Lower lobe of right lung (tissue), 2 donors: ENCODE measurements at regions not wholly inside any gene's neighbourhood (a gene's known extent, or its start where the extent isn't known, plus 50 kb on each side); places are given as distances from the start of the nearest gene placed in this dataset.
"Not testable (repeated sequence)": the region's sequence is repeated elsewhere in the genome, so short reads cannot be mapped to it uniquely, and the experiment has no call there.

ENCODE experiments used
- ATAC-seq, 2 donors: fragments of 200-7000 bp; cut with Tn5 transposase; one replicate each; pipeline ENCODE4 v1.9.1; 2020 to 2022; ENCODE audit warnings: mild to moderate bottlenecking in 2 of 2, moderate library complexity in 2 of 2
- DNase-seq: peaks from one replicate; pipeline ENCODE4 v3.0.0-alpha.2; 2020
- H3K27ac ChIP-seq: fragments of 200-600 bp; one replicate; pipeline ENCODE4 v1.8.0; 2022
- H3K27me3 ChIP-seq: fragments of 200-600 bp; one replicate; pipeline ENCODE4 v1.8.0; 2022; ENCODE audit warnings: low read depth
- H3K36me3 ChIP-seq: fragments of 200-600 bp; one replicate; pipeline ENCODE4 v1.8.0; 2022; ENCODE audit warnings: mild to moderate bottlenecking
- H3K4me1 ChIP-seq: fragments of 200-600 bp; one replicate; pipeline ENCODE4 v1.8.0; 2022
- H3K4me3 ChIP-seq: fragments of 200-600 bp; one replicate; pipeline ENCODE4 v1.8.0; 2022; ENCODE audit warnings: mild to moderate bottlenecking
- H3K9me3 ChIP-seq: fragments of 200-600 bp; one replicate; pipeline ENCODE4 v1.8.0; 2022
- intact Hi-C: fragments of 100-400 bp; cut with DNase I; formaldehyde crosslinking; loops from one replicate; pipeline ENCODE4 v1.11.0; 2022
- TF ChIP-seq, protein P1 (sequence below): fragments of 200-600 bp; IDR thresholded peaks from one replicate; pipeline ENCODE4 v1.8.0; 2022; ENCODE audit warnings: antibody characterized with exemption, mild to moderate bottlenecking
- donor health status: DM: no; HTN: yes; CAD: no; lungs with severe emphysema.

DNA sequence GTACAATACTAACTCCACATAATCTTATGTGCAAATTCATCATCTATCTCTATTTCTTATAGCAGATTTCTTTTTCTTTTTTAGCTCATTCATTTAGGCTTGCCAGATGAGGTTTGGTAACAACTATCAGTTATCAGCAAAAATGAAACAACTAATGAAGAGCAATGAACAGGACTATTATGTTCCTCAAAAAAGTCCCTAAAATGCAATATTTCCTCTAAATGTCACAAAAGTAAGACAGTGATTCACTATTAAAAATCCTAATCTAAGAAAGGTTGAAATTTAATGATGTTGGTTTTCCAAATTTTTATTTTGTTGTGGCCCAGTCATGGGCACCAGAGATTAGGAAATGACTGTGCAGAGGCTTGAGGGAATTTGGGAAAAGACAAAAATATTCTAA, 135.3 kb downstream of the PPIAL4G start:
- no peak overlapping the region for H3K27ac ChIP-seq
- intact Hi-C loops: no loop called here
- DNase-seq: no peak
- H3K9me3 ChIP-seq: no peaks in the 10 kb centered on the region
- TF ChIP-seq, protein P1, sequence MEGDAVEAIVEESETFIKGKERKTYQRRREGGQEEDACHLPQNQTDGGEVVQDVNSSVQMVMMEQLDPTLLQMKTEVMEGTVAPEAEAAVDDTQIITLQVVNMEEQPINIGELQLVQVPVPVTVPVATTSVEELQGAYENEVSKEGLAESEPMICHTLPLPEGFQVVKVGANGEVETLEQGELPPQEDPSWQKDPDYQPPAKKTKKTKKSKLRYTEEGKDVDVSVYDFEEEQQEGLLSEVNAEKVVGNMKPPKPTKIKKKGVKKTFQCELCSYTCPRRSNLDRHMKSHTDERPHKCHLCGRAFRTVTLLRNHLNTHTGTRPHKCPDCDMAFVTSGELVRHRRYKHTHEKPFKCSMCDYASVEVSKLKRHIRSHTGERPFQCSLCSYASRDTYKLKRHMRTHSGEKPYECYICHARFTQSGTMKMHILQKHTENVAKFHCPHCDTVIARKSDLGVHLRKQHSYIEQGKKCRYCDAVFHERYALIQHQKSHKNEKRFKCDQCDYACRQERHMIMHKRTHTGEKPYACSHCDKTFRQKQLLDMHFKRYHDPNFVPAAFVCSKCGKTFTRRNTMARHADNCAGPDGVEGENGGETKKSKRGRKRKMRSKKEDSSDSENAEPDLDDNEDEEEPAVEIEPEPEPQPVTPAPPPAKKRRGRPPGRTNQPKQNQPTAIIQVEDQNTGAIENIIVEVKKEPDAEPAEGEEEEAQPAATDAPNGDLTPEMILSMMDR: no peak
- no peak for ATAC-seq
- H3K36me3 ChIP-seq: no peaks in the 10 kb centered on the region
- no peaks in the 10 kb centered on the region for H3K4me1 ChIP-seq
- H3K4me3 ChIP-seq: no peak overlapping the region
- peaks cover 38% of the 10 kb centered on the region for H3K27me3 ChIP-seq

DNA sequence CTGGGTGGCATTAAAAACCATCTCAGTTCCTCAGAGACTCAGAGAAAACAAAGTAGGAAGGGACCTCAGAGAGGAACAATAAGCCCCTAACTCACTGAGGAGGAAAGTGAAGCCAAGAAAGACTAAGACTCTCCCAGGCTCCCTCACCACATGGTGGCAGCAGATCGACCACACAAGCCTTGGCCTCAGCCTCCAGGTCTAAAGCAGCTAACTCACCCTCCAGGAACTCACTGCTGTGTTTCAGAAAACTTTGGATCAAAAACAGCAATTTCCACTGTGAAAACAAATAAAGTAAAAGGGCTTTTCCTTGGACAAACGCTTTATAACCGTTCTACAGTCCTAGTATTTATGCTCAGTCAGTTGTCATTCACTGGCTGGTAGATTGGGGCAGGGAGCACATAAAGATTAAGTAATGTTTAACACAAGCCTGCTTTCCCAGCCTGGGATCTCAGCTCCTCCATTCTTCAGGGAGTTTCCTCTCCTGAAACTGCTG, 137.4 kb downstream of the PPIAL4G start:
- H3K27ac ChIP-seq, DNase-seq, H3K9me3 ChIP-seq, H3K4me1 ChIP-seq, H3K36me3 ChIP-seq, H3K4me3 ChIP-seq, intact Hi-C loops, ATAC-seq: not testable (repeated sequence)
- H3K27me3 ChIP-seq: peaks cover 20% of the 10 kb centered on the region
- TF ChIP-seq, protein P1: peak; percentile 50

DNA sequence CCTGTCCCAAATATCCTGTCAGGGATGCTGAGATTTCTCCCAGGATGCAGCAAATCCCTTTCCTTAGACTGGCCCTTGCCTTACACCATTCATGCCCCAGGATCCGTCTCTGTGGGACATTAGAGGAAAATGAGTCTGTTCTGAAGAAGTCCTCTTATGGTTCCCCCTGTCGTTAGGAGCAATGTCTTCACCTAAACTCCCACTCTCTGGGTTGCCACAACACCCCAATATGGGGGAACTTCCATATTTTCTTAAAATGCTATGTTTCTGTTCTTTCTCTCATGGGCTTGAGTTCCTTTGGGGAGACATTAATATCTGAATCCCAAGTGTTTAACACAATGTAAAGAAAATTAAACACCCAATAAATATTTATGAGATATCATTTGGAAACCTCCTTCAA, 138.5 kb downstream of the PPIAL4G start:
- H3K9me3 ChIP-seq, H3K4me3 ChIP-seq, H3K27ac ChIP-seq, intact Hi-C loops, ATAC-seq, H3K36me3 ChIP-seq, DNase-seq, H3K4me1 ChIP-seq: not testable (repeated sequence)
- H3K27me3 ChIP-seq: peaks cover 11% of the 10 kb centered on the region

DNA sequence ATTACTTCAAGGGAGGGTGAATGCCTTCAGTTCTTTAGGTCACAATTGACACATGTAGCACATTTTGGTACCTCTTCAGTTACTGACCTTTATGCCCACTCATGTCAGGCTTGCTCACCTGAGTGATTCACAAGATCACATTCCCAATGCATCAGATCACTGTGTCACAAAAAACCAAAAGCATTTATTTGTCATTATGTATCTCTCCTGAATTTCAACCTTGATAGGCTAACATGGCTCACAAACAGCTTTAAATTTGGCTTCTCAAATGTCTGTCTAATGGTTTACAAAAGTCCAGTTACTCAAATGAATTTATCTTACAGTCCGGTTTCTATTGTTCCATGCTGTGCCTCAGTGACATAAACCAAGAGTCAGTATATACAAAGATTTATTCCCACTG, 141.4 kb downstream of the PPIAL4G start:
- H3K27me3 ChIP-seq, H3K4me1 ChIP-seq, H3K4me3 ChIP-seq, intact Hi-C loops, H3K36me3 ChIP-seq, DNase-seq, H3K9me3 ChIP-seq, ATAC-seq, H3K27ac ChIP-seq: not testable (repeated sequence)

DNA sequence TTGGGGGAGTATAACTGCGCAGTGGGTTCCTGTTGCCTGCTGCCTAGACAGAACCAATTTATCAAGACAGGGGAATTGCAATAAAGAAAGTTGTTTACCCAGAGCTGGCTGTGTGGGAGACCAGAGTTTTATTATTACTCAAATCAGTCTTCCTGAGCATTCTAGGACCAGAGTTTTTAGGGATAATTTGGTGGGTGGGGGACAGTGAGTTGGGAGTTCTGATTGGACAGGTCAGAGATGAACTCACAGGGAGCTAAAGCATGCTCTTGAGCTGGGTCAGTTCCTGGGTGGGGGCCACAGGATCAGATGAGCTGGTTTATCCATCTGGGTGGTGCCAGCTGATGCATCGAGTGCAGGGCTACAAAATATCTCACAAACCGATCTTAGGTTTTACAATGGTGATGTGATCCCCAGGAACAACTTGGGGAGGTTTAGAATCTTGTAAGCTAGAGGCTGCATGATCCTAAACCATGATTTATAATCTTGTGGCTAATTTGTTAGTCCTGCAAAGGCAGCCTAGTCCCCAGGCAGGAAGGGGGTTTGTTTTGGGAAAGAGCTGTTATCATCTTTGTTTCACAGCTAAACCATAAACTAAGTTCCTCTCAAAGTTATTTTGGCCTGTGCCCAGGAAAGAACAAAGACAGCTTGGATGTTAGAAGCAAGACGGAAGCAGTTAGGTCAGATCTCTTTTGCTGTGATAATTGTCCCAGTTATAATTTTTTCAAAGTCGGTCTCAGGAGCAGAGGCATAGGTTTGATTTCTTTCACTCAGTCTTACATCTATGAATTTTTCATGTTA, 146.8 kb downstream of the PPIAL4G start:
- ATAC-seq, H3K27me3 ChIP-seq, H3K4me3 ChIP-seq, intact Hi-C loops, H3K9me3 ChIP-seq, H3K36me3 ChIP-seq, DNase-seq, H3K27ac ChIP-seq: not testable (repeated sequence)
- peaks cover 12% of the 10 kb centered on the region for H3K4me1 ChIP-seq

DNA sequence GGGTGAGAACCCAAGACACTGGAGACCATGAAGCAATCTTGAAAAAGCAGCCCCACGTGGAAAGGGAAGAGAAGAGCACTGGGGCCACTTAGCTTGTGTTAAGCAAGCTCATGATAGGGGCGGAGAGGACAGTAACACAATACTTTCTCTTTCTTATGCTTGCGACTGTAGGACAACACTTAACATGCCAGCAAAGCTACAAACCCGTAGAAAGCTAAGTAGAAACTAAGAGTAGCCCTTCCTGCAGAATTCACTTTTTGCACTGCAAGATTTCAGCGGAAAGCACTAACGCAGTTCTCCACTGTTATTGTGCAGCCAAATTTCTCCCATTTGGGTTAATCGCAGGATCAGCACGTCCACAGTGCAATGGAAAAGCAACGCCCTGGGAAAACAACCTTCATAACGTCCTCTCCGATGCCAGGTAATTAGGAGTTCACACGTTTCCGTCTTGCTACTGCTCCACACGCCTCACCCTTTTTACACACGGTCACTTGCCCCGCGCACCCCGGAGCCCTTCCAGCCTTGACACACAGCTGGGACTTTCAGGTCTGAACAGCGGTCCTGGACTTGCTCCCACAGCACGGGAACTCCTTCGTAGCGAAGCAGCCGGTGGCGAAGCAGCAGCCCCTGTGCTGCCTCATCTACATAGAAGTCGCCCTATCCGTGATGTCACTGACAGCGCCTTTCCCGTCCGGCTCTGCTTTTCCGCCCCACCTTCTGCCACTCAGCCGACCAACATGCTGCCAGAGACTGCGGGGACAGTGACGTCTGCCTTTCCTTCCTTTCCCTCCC, 148.6 kb downstream of the PPIAL4G start:
- Histone ChIP-seq H3K36me3 (no peaks in the 10 kb centered on the region), H3K4me1 (peaks cover 12% of the 10 kb centered on the region), H3K4me3 (peak overlapping the region; percentile 58), H3K27me3 (peaks cover 4% of the 10 kb centered on the region), H3K9me3 (no peaks in the 10 kb centered on the region), H3K27ac (peak overlapping the region; percentile 91)
- ATAC-seq: peak; percentile 95 to 97
- intact Hi-C loops: no loop called here
- TF ChIP-seq, protein P1: no peak
- peak; percentile 91 for DNase-seq
